Heart left ventricle (tissue), 13 donors: ENCODE measurements at regions not wholly inside any gene's neighbourhood (a gene's known extent, or its start where the extent isn't known, plus 50 kb on each side); places are given as distances from the start of the nearest gene placed in this dataset.
"Not testable (repeated sequence)": the region's sequence is repeated elsewhere in the genome, so short reads cannot be mapped to it uniquely, and the experiment has no call there.

Source experiments
- CTCF ChIP-seq, 12 donors: fragments of 200-600 bp; sonication (generic) in 4 of 12; IDR thresholded peaks; one replicate each; pipeline versions ENCODE4 v1.5.0 to v1.8.0; 2018 to 2022; ENCODE audit warnings: antibody characterized with exemption in 12 of 12, mild to moderate bottlenecking in 5 of 12
- POLR2A ChIP-seq, 2 donors: fragments of 450-650 bp; IDR thresholded peaks; one replicate each; pipeline ENCODE4 v1.6.1; 2017; ENCODE audit warnings: antibody characterized with exemption in 2 of 2, mild to moderate bottlenecking in 2 of 2, moderate library complexity in 2 of 2
- donor health status: ischemic (EF 13 %, LVEDD 7.1; RV severe dilation, severe dysfunction).
- donor health status: DM: no; HTN: yes; CAD: no.
- donor health status: DM: no; HTN: no; CAD: no.
- donor health status: ischemic (EF 25% LVEDD 6.9; RV normal size, moderate dysfunction).
- donor health status: ischemic (EF 25% LVEDD 5.7; RV mildly dilated, moderate dysfunction).
- donor health status: ischemic (EF 35%, LVEDD 5.7; RV mildly dilated, moderate dysfunction).
- donor health status: nonischemic (EF 11% LVEDD 7.7; RV severe dilation, severe dysfunction).
- donor health status: DM: yes; HTN: yes; CAD: no.
- donor health status: PGD.
- donor health status: ischemic (EF 29% LVEDD 5.4; RV normal size, mild dysfunction).
- donor health status: nonischemic (EF 23%, LVEDD 6.1; RV moderate dilation, normal function).

- TF ChIP-seq CTCF, POLR2A (IDR thresholded peaks at IDR 0.05): not testable (repeated sequence)
These were observed 1086.6 kb upstream of the INTU start for GRCh38 chr4:126546197-126546596.
